ENCODE measurements at regions not wholly inside any gene's neighbourhood (a gene's known extent, or its start where the extent isn't known, plus 50 kb on each side); places are given as distances from the start of the nearest gene placed in this dataset.
"Not testable (repeated sequence)": the region's sequence is repeated elsewhere in the genome, so short reads cannot be mapped to it uniquely, and the experiment has no call there.

DNA sequence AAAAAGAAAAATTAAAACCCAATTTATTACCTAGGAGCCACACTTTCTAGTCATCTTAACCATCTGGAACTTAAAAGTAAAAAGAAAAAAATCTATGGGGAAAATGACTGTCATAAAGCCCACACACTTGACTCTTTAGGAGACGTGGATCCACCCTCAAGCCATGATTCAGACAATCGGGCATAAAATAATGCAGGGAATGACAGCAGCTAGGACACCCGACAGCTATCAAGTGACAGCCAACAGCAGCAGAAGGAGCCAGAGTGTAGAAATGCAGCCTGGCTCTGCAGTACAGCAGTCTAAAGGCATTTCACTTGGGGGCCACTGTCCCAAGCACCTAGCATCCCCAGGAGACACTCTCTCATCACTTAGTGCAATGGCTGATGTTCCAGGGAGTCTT is 226.9 kb downstream of the CAAP1 start:
- ATAC-seq, result no peak
- peaks cover 7% of the 10 kb centered on the region for H3K9me3 Mint-ChIP-seq
- no peaks in the 10 kb centered on the region for H3K27me3 Mint-ChIP-seq
- H3K27ac Mint-ChIP-seq, result no peak overlapping the region
- no peak overlapping the region for H3K4me3 Mint-ChIP-seq
- H3K36me3 Mint-ChIP-seq (ENCODE audit: low read depth), result no peaks in the 10 kb centered on the region
- DNase-seq, result no peak
- H3K4me1 Mint-ChIP-seq, result no peaks in the 10 kb centered on the region

DNA sequence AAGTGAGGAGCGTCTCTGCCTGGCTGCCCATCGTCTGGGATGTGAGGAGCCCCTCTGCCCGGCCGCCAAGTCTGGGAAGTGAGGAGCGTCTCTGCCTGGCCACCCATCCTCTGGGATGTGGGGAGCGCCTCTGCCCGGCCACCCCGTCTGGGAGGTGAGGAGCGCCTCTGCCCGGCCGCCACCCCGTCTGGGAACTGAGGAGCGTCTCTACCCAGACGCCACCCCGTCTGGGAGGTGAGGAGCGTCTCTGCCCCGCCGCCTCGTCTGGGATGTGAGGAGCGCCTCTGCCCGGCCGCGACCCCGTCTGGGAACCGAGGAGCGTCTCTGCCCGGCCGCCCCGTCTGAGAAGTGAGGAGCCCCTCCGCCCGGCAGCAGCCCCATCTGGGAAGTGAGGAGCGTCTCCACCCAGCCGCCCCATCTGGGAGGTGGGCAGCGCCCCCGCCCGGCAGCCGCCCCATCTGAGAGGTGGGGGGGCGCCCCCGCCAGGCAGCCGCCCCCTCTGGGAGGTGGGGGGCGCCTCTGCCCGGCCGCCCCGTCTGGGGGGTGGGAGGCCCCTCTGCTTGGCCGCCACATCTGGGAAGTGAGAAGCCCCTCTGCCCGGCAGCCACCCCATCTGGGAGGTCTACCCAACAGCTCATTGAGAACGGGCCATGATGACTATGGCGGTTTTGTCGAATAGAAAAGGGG is 228.4 kb downstream of the CAAP1 start:
- not testable (repeated sequence) for H3K27ac Mint-ChIP-seq; H3K36me3 Mint-ChIP-seq (ENCODE audit: low read depth); DNase-seq; H3K9me3 Mint-ChIP-seq; H3K4me3 Mint-ChIP-seq; ATAC-seq; H3K4me1 Mint-ChIP-seq; H3K27me3 Mint-ChIP-seq

GRCh38 chr9:26662476-26662875 is 230.1 kb downstream of the CAAP1 start:
- ATAC-seq (no peak), DNase-seq (no peak)
- no peaks in the 10 kb centered on the region for H3K27me3 Mint-ChIP-seq
- H3K27ac Mint-ChIP-seq, result no peak overlapping the region
- H3K4me3 Mint-ChIP-seq, result no peak overlapping the region
- no peaks in the 10 kb centered on the region for H3K36me3 Mint-ChIP-seq (ENCODE audit: low read depth)
- H3K9me3 Mint-ChIP-seq, result peaks cover 7% of the 10 kb centered on the region
- H3K4me1 Mint-ChIP-seq, result no peaks in the 10 kb centered on the region

- no peak overlapping the region for H3K27ac Mint-ChIP-seq
- DNase-seq (no peak), ATAC-seq (no peak)
- peaks cover 7% of the 10 kb centered on the region for H3K9me3 Mint-ChIP-seq
- no peaks in the 10 kb centered on the region for H3K36me3 Mint-ChIP-seq (ENCODE audit: low read depth)
- H3K27me3 Mint-ChIP-seq, result no peaks in the 10 kb centered on the region
- H3K4me3 Mint-ChIP-seq, result no peak overlapping the region
- H3K4me1 Mint-ChIP-seq, result no peaks in the 10 kb centered on the region
Observed at GRCh38 chr9:26658476-26658875, 234.1 kb downstream of the CAAP1 start.

DNA sequence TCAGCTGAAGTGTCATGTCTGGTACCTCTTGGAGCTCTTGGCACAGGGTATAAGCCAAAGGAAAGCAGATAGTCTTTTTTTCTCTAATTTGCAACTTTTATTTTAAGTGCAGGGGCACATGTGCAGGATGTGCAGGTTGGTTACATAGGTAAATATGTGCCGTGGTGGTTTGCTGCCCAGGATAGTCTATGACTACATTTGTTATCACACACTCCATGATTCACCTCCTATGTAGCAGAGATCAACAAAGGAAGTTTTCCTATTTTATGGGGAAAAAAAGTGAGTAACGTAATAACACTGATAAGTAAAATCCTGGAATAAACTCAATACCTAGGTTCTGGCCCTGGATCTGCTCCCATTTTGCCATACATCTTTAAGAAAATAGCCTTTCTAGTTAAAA is 234.6 kb downstream of the CAAP1 start:
- H3K36me3 Mint-ChIP-seq (ENCODE audit: low read depth), result no peaks in the 10 kb centered on the region
- H3K27me3 Mint-ChIP-seq, result no peaks in the 10 kb centered on the region
- H3K27ac Mint-ChIP-seq, result no peak overlapping the region
- H3K4me3 Mint-ChIP-seq, result no peak overlapping the region
- DNase-seq, result no peak
- H3K9me3 Mint-ChIP-seq, result peaks cover 5% of the 10 kb centered on the region
- ATAC-seq, result no peak
- no peaks in the 10 kb centered on the region for H3K4me1 Mint-ChIP-seq

DNA sequence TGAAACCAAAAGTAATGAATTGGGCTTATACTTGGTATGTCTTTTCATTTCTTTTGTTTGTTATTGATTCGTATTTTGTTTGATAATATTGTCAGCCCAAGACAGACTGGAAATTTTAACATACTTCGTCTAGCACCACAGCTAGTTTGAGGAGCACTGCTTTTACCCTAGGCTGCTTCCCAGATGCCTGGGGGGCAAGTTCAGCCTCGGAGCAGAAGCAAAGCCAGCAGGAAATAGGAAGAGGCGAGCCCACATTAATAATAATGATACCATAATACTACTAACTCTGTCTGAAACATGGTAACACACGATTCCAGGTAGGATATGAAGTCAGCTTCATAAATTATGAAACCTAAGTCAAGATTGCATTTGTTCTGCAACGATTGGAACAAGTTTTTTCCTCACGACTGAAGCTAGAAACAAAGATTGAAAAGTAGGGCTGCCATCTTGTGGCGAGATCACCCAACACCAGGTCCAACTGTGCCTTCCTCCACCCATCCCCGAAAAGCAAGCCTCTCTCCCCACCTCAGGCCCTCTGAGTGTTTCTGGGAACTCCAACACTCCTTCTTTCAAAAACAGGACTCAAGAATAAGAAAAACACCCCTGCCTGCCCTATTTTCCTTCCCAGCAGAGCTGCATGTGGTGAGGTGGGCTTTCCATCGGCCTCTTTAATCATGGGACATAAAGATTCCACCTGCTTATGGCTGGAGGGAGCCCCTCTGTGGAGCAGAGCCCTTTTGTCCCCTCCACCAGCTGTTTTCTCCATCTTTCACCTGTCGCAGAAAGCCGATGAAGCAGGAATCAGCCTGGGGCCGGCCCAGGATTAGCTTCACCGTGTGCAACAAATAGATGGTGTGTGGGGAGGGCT is 236.4 kb downstream of the CAAP1 start:
- ATAC-seq, result no peak
- Mint-ChIP-seq H3K4me1 (no peaks in the 10 kb centered on the region), H3K36me3 (ENCODE audit: low read depth) (no peaks in the 10 kb centered on the region), H3K4me3 (no peak overlapping the region), H3K27ac (no peak overlapping the region), H3K9me3 (no peaks in the 10 kb centered on the region), H3K27me3 (no peaks in the 10 kb centered on the region)
- no peak for DNase-seq

DNA sequence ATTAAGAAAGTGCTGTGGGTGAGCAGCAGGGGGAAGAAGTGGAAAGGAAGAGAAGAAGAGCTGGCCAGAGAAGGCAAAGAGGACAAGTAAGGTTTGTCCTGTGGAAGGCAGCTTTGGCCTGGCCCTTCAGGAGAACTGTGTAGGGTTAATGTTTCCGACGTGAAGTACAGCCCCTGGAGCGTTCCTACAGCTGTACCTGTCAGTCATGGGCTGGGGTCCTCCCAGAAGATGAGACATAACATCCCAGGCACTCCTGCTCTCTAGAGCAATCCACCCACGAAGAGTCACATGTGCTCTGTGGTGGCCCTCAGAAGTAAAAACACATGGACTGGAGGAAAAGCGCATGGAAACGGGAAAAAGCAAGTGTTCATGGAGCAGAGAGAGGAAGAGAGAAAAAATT is 237.4 kb downstream of the CAAP1 start:
- no peak overlapping the region for H3K4me3 Mint-ChIP-seq
- no peak overlapping the region for H3K27ac Mint-ChIP-seq
- H3K36me3 Mint-ChIP-seq (ENCODE audit: low read depth), result no peaks in the 10 kb centered on the region

GRCh38 chr9:26650325-26650724 is 242.3 kb downstream of the CAAP1 start:
- no peaks in the 10 kb centered on the region for H3K36me3 Mint-ChIP-seq (ENCODE audit: low read depth)
- H3K9me3 Mint-ChIP-seq, result no peaks in the 10 kb centered on the region
- no peak overlapping the region for H3K27ac Mint-ChIP-seq
- no peak overlapping the region for H3K4me3 Mint-ChIP-seq
- no peak for DNase-seq
- no peaks in the 10 kb centered on the region for H3K4me1 Mint-ChIP-seq
- no peak for ATAC-seq
- peaks cover 3% of the 10 kb centered on the region for H3K27me3 Mint-ChIP-seq

More for the DNA sequence above, 237.4 kb downstream of the CAAP1 start:
- DNase-seq (no peak), ATAC-seq (no peak)
- H3K4me1 Mint-ChIP-seq, result no peaks in the 10 kb centered on the region
- H3K9me3 Mint-ChIP-seq, result no peaks in the 10 kb centered on the region
- H3K27me3 Mint-ChIP-seq, result no peaks in the 10 kb centered on the region

- Mint-ChIP-seq H3K36me3 (ENCODE audit: low read depth) (no peaks in the 10 kb centered on the region), H3K27ac (no peak overlapping the region), H3K4me3 (no peak overlapping the region), H3K27me3 (peaks cover 3% of the 10 kb centered on the region), H3K4me1 (no peaks in the 10 kb centered on the region), H3K9me3 (no peaks in the 10 kb centered on the region)
- no peak for ATAC-seq
- DNase-seq, result no peak
Observed at GRCh38 chr9:26643826-26644225, 248.8 kb downstream of the CAAP1 start.

- Mint-ChIP-seq H3K9me3 (no peaks in the 10 kb centered on the region), H3K27ac (no peak overlapping the region), H3K4me3 (no peak overlapping the region), H3K4me1 (no peaks in the 10 kb centered on the region), H3K36me3 (ENCODE audit: low read depth) (no peaks in the 10 kb centered on the region), H3K27me3 (no peaks in the 10 kb centered on the region)
- DNase-seq (no peak), ATAC-seq (no peak)
Observed at GRCh38 chr9:26639761-26640160, 252.8 kb downstream of the CAAP1 start.

DNA sequence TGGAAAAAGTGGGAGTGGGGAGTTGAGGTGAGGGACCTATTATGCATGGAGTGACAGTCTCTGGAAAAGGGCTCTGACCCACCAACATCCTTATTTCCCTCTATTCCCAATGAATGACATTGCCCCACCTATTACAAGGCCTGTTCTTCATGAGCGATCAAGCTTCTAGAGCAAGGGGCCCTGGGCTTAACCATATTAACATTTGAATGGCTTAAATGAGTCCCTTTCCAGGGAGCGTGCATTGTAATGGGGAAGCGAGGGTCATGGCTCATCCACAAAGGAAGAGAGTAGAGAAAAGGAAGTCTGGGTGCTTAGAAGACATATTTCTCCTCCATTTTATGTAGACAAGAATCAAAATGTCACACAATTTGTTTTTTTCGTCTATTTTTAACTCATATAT is 255.5 kb downstream of the CAAP1 start:
- Mint-ChIP-seq H3K27me3 (no peaks in the 10 kb centered on the region), H3K9me3 (no peaks in the 10 kb centered on the region), H3K36me3 (ENCODE audit: low read depth) (no peaks in the 10 kb centered on the region), H3K4me3 (no peak overlapping the region), H3K27ac (no peak overlapping the region), H3K4me1 (no peaks in the 10 kb centered on the region)
- ATAC-seq, result no peak
- DNase-seq, result no peak

DNA sequence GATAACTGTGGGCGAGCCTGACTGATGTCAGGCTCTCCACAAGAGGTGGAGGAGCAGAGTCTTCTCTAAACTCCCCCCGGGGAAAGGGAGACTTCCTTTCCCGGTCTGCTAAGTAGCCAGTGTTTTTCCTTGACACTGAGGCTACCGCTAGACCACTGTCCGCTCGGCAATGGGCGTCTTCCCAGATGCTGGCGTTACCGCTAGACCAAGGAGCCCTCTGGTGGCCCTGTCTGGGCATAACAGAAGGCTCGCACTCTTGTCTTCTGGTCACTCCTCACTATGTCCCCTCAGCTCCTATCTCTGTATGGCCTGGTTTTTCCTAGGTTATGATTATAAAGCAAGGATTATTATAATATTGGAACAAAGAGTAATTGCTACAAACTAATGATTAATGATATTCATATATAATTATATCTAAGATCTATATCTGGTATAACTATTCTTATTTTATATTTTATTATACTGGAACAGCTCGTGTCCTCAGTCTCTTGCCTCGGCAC is 278.7 kb downstream of the CAAP1 start:
- H3K4me3 Mint-ChIP-seq, result not testable (repeated sequence)

DNA sequence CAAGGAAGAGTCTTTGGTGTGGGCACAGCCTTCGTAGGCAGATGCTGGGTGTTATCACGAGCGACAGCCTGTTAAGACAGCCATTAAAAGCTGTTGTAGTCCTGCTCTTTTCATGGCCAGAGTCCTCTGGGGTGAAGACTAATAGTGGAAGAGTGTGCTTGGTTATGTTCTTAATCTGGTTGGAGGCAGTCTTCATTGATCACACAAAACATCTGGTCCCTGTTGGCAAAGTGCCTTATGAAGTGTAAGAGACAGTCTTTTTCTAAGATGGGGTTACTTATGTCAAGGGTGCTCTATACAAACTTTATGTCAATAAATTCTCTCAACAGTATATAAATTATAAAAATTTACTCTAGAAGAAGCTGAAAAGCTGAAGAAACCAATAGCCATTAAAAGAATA is 280.4 kb downstream of the CAAP1 start:
- DNase-seq (no peak), ATAC-seq (no peak)
- Mint-ChIP-seq H3K9me3 (no peaks in the 10 kb centered on the region), H3K4me1 (no peaks in the 10 kb centered on the region), H3K27ac (no peak overlapping the region), H3K36me3 (ENCODE audit: low read depth) (no peaks in the 10 kb centered on the region), H3K27me3 (no peaks in the 10 kb centered on the region), H3K4me3 (no peak overlapping the region)

More for the DNA sequence above, 278.7 kb downstream of the CAAP1 start:
- not testable (repeated sequence) for ATAC-seq; H3K36me3 Mint-ChIP-seq (ENCODE audit: low read depth); DNase-seq; H3K27me3 Mint-ChIP-seq; H3K9me3 Mint-ChIP-seq; H3K4me1 Mint-ChIP-seq; H3K27ac Mint-ChIP-seq

- Mint-ChIP-seq H3K4me3 (no peak overlapping the region), H3K9me3 (no peaks in the 10 kb centered on the region), H3K27me3 (no peaks in the 10 kb centered on the region), H3K36me3 (ENCODE audit: low read depth) (no peaks in the 10 kb centered on the region), H3K27ac (no peak overlapping the region), H3K4me1 (no peaks in the 10 kb centered on the region)
- ATAC-seq, result no peak
- no peak for DNase-seq
Observed at GRCh38 chr9:26606756-26607155, 285.8 kb downstream of the CAAP1 start.

DNA sequence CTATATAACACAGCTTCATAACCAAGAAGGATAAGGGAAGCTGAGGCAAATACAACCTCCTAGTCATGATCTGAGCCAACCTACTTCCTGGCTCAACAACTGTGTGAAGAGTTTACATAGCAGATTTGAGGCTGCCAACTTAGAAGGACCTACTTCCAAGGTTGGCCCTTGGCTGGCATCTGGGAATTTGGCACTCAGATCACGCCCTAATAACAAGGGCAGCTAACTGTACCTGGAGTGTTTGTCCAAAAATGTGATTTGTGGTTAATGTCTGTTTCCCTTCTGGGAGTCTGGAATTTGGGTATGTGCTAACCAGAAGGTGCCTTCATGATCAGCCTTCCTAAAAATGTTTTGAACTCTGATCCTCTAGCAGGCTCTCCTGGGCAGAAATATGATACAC is 287.2 kb downstream of the CAAP1 start:
- DNase-seq (no peak), ATAC-seq (no peak)
- Mint-ChIP-seq H3K27ac (no peak overlapping the region), H3K27me3 (no peaks in the 10 kb centered on the region), H3K9me3 (peaks cover 9% of the 10 kb centered on the region), H3K4me3 (no peak overlapping the region), H3K4me1 (no peaks in the 10 kb centered on the region), H3K36me3 (ENCODE audit: low read depth) (no peaks in the 10 kb centered on the region)
